Hematopoietic multipotent progenitor cell treated with erythropoietin and hydrocortisone succinate and interleukin-3 and kit ligand, for 8 days (in vitro differentiated cells): ENCODE measurements at regions not wholly inside any gene's neighbourhood (a gene's known extent, or its start where the extent isn't known, plus 50 kb on each side); places are given as distances from the start of the nearest gene placed in this dataset.
"Not testable (repeated sequence)": the region's sequence is repeated elsewhere in the genome, so short reads cannot be mapped to it uniquely, and the experiment has no call there.

ENCODE experiments used
- DNase-seq: peaks from one replicate; pipeline ENCODE4 v3.0.0-alpha.2; 2015

GRCh38 chrX:103428525-103428924, 52.2 kb downstream of the BEX3 start:
- DNase-seq, result no peak

GRCh38 chrX:103429026-103429425, 52.7 kb downstream of the BEX3 start:
- DNase-seq, result not testable (repeated sequence)

- DNase-seq, result no peak
These were observed 55.0 kb downstream of the BEX3 start for GRCh38 chrX:103431316-103431715.

- DNase-seq, result not testable (repeated sequence)
These were observed 56.5 kb downstream of the BEX3 start for GRCh38 chrX:103432841-103433240.

GRCh38 chrX:103437147-103437873, 61.0 kb downstream of the BEX3 start:
- DNase-seq, result no peak

- DNase-seq, result peak; percentile 1
These were observed 62.8 kb downstream of the BEX3 start for GRCh38 chrX:103439161-103439560.

- no peak for DNase-seq
These were observed 64.3 kb downstream of the BEX3 start for GRCh38 chrX:103440621-103441020.

GRCh38 chrX:103441878-103442535, 65.7 kb downstream of the BEX3 start:
- no peak for DNase-seq

- no peak for DNase-seq
These were observed 66.2 kb downstream of the BEX3 start for GRCh38 chrX:103442536-103442901.

- DNase-seq, result no peak
These were observed 70.4 kb downstream of the BEX3 start for GRCh38 chrX:103446665-103447302.
